HepG2 (cell line): ENCODE measurements at regions not wholly inside any gene's neighbourhood (a gene's known extent, or its start where the extent isn't known, plus 50 kb on each side); places are given as distances from the start of the nearest gene placed in this dataset.

Experiments
- ATAC-seq: fragments of 200-7000 bp; cut with Tn5 transposase; 3 replicates; pipeline ENCODE4 v1.9.1; 2020; ENCODE audit warnings: mild to moderate bottlenecking, moderate library complexity
- BruUV-seq: library from RNA; stranded (reverse); fragments of 400-500 nt; replicated peaks from 2 replicates; lab custom pipeline; 2021; lab: Mats Ljungman, UMichigan
- CTCF ChIA-PET: fragments of 300-600 bp; formaldehyde crosslinking; extraction: SDS; loops from one replicate; lab custom pipeline; 2021; ENCODE audit warnings: low total read pairs, inconsistent platforms, low intra/inter-chr PET ratio; lab: Yijun Ruan, JAX
- POLR2A ChIA-PET: fragments of 350-600 bp; sonication (Branson Sonifier 250); formaldehyde crosslinking; loops from one replicate; lab custom pipeline; 2020; ENCODE audit warnings: antibody characterized with exemption, inconsistent platforms; lab: Yijun Ruan, JAX
- DNase-seq: peaks from one replicate; pipeline ENCODE4 v3.0.0-alpha.2; 2015; ENCODE audit warnings: low spot score
- FAIRE-seq: peaks from 3 replicates; lab custom pipeline; 2011; peaks lifted over from hg19 to GRCh38; lab: Jason Lieb, UNC
- H2AFZ ChIP-seq: one replicate; pipeline ENCODE4 v1.6.1; 2011; ENCODE audit warnings: low read length, inconsistent platforms
- H3K27ac ChIP-seq: fragments of 300-600 bp; 3 replicates; pipeline ENCODE4 v1.8.0; 2011; ENCODE audit warnings: mixed run types, mild to moderate bottlenecking, mixed read lengths, low read length, inconsistent platforms; ENCODE audit not compliant: insufficient read depth; ENCODE audit errors: extremely low read length
- H3K27me3 ChIP-seq, 2 experiments: fragments of 200-600 bp in 1 of 2; 2 replicates in 1 of 2; 3 replicates in 1 of 2; pipeline versions ENCODE4 v1.6.0 to v1.8.0; 2011; ENCODE audit warnings: low read length in 2 of 2, mild to moderate bottlenecking in 2 of 2, moderate library complexity in 2 of 2, inconsistent platforms in 1 of 2; ENCODE audit not compliant: insufficient read depth in 2 of 2, control insufficient read depth in 1 of 2
- H3K36me3 ChIP-seq, 2 experiments: fragments of 200-600 bp in 1 of 2; replicated peaks in 1 of 2; 2 replicates in 1 of 2; 3 replicates in 1 of 2; pipeline versions ENCODE4 v1.5.1 to v1.8.0; 2011; ENCODE audit warnings: low read length in 2 of 2, inconsistent platforms in 1 of 2; ENCODE audit not compliant: insufficient read depth in 2 of 2, control insufficient read depth in 1 of 2
- H3K4me1 ChIP-seq: 2 replicates; pipeline ENCODE4 v1.5.1; 2012; ENCODE audit warnings: low read length, inconsistent platforms; ENCODE audit not compliant: insufficient read depth
- H3K4me2 ChIP-seq: 2 replicates; pipeline ENCODE4 v1.6.0; 2011; ENCODE audit warnings: low read depth, low read length, inconsistent platforms
- H3K4me3 ChIP-seq, 3 experiments: fragments of 200-600 bp in 1 of 3; sonication (generic), shearing (Covaris generic) in 1 of 3; replicated peaks in 1 of 3; 2 replicates each; pipeline ENCODE4 v1.5.1; 2011 to 2016; ENCODE audit warnings: low read length in 3 of 3, inconsistent platforms in 2 of 3, low read depth in 2 of 3, mild to moderate bottlenecking in 2 of 3, control low read depth in 1 of 3, mixed read lengths in 1 of 3; ENCODE audit not compliant: insufficient read depth in 1 of 3
- H3K79me2 ChIP-seq: one replicate; pipeline ENCODE4 v1.6.1; 2011; ENCODE audit warnings: low read length, inconsistent platforms; ENCODE audit not compliant: insufficient read depth
- H3K9ac ChIP-seq: 2 replicates; pipeline ENCODE4 v1.6.0; 2011; ENCODE audit warnings: mild to moderate bottlenecking, low read depth, low read length, inconsistent platforms; ENCODE audit not compliant: insufficient read depth
- H3K9me3 ChIP-seq: 2 replicates; pipeline ENCODE4 v1.5.1; 2012; ENCODE audit warnings: mild to moderate bottlenecking, low read length
- H4K20me1 ChIP-seq: 2 replicates; pipeline ENCODE4 v1.6.0; 2011; ENCODE audit warnings: inconsistent platforms, mild to moderate bottlenecking, low read length, moderate library complexity; ENCODE audit not compliant: insufficient read depth
- HOMEZ ChIP-seq: IDR thresholded peaks from 2 replicates; pipeline ENCODE4 v1.6.1; 2016; ENCODE audit warnings: low read depth
- JARID2 ChIP-seq: sonication (generic); formaldehyde crosslinking; IDR thresholded peaks from 2 replicates; pipeline ENCODE4 v1.8.1; 2023; ENCODE audit warnings: missing genetic modification reagents, inconsistent platforms; ENCODE audit not compliant: insufficient replicate concordance
- JUNB ChIP-seq: sonication (generic); formaldehyde crosslinking; IDR thresholded peaks from 2 replicates; pipeline ENCODE4 v1.8.0; 2022; ENCODE audit warnings: missing genetic modification reagents, mild to moderate bottlenecking, borderline replicate concordance
- MAFF ChIP-seq: IDR thresholded peaks from 2 replicates; pipeline ENCODE4 v1.6.1; 2011; ENCODE audit warnings: low read depth, low read length, improper control_type of control experiment
- MAFK ChIP-seq, 2 experiments: IDR thresholded peaks in 1 of 2; conservative IDR thresholded peaks in 1 of 2; 2 replicates each; pipeline ENCODE4 v1.6.1; 2011; ENCODE audit warnings: improper control_type of control experiment in 2 of 2, low read length in 2 of 2
- SRY ChIP-seq: sonication (generic); formaldehyde crosslinking; IDR thresholded peaks from 2 replicates; pipeline ENCODE4 v1.8.0; 2022; ENCODE audit warnings: mild to moderate bottlenecking, missing genetic modification reagents
- ZNF180 ChIP-seq: sonication (generic); formaldehyde crosslinking; IDR thresholded peaks from 2 replicates; pipeline ENCODE4 v1.4.0; 2020; ENCODE audit warnings: low read depth, missing genetic modification reagents, borderline replicate concordance
- ZNF367 ChIP-seq: sonication (generic); formaldehyde crosslinking; IDR thresholded peaks from 2 replicates; pipeline ENCODE4 v1.4.0; 2020; ENCODE audit warnings: missing genetic modification reagents, borderline replicate concordance
- ZNF614 ChIP-seq: IDR thresholded peaks from 2 replicates; pipeline ENCODE4 v1.6.1; 2018; ENCODE audit warnings: missing biosample characterization, missing genetic modification reagents, inconsistent platforms, borderline replicate concordance
- WGBS: methylation state at CpG from one replicate; pipeline ENCODE4 v1.1.6; 2017; ENCODE audit warnings: low lambda C conversion rate; 5-methylcytosine and 5-hydroxymethylcytosine counted together
- in situ Hi-C: cut with HindIII; loops from 2 replicates; pipeline ENCODE4 v1.10.0; 2017; ENCODE audit warnings: low pct_unique_long_range_greater_than_20kb; ENCODE audit not compliant: extremely low pct_ligation_motif_present
- intact Hi-C: fragments of 100-400 bp; cut with micrococcal nuclease; formaldehyde crosslinking; loops from one replicate; pipeline ENCODE4 v1.10.0; 2022; ENCODE audit not compliant: unreplicated experiment

DNA sequence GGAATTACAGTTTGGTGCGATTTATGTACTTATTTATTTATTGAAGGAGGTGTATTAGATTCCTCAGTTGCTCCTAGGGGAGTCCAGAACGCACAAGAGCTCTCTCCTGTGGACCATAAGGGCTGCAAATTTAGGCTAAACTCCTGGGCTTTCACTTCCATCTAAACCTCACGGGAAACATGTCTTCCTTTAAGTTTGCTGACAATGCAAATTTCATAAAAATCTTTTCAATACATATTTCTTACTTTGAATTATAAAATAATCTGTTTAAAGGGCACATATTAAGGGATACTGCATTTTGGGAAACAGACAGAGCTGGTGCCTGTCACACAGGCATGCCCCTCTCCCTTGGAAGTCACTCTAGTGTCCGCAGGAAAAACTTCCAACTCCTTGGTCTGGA, 438.0 kb upstream of the CPEB2 start:
- H3K36me3 ChIP-seq = no peaks in the 10 kb centered on the region
- POLR2A ChIA-PET = no interaction called here
- in situ Hi-C loops = no loop called here
- no peak for ATAC-seq
- H3K4me2 ChIP-seq = no peak overlapping the region
- no peak overlapping the region for H3K4me3 ChIP-seq
- no peak overlapping the region for H3K27ac ChIP-seq
- 7% methylated on average over 4 of the region's 4 CpGs for WGBS
- no peaks in the 10 kb centered on the region; a peak in 1 of 5 replicates for H3K27me3 ChIP-seq
- no peak for FAIRE-seq
- TF ChIP-seq ZNF180 (no peak), MAFF (peak; percentile 95), MAFK (conservative IDR thresholded peaks at IDR 0.05 in 1 of 2, IDR thresholded peaks at IDR 0.05 in 1 of 2; ENCODE audit: low read length in 2 of 2) (peak; percentile 89 to 97)
- TF ChIP-seq, all 625 proteins: peak for 2
- CTCF ChIA-PET = no interaction called here
- intact Hi-C loops = no loop called here
- Histone ChIP-seq H3K79me2 (no peaks in the 10 kb centered on the region), H4K20me1 (no peaks in the 10 kb centered on the region), H2AFZ (no peak overlapping the region), H3K9me3 (peaks cover 84% of the 10 kb centered on the region), H3K4me1 (no peaks in the 10 kb centered on the region), H3K9ac (no peak overlapping the region)
- no TSS peak for BruUV-seq
- no peak for DNase-seq

- Histone ChIP-seq H3K9me3 (peaks cover 92% of the 10 kb centered on the region), H3K9ac (no peak overlapping the region), H3K4me3 (no peak overlapping the region), H3K27me3 (no peaks in the 10 kb centered on the region; a peak in 1 of 5 replicates), H3K36me3 (no peaks in the 10 kb centered on the region), H3K4me2 (no peak overlapping the region), H3K79me2 (no peaks in the 10 kb centered on the region), H2AFZ (no peak overlapping the region), H4K20me1 (no peaks in the 10 kb centered on the region), H3K4me1 (no peaks in the 10 kb centered on the region), H3K27ac (no peak overlapping the region)
- DNase-seq = no peak
- POLR2A ChIA-PET = no interaction called here
- no peak for TF ChIP-seq JARID2
- no peak for TF ChIP-seq HOMEZ (CRISPR knock-in tag)
- no peak for TF ChIP-seq ZNF614
- no peak for TF ChIP-seq ZNF367 (CRISPR knock-in tag)
- no peak for TF ChIP-seq JUNB (CRISPR knock-in tag)
- no peak for TF ChIP-seq SRY (CRISPR knock-in tag)
- FAIRE-seq = no peak
- intact Hi-C loops = no loop called here
- no TSS peak for BruUV-seq
- in situ Hi-C loops = no loop called here
- CTCF ChIA-PET = no interaction called here
- ATAC-seq = no peak
Observed at GRCh38 chr4:14566518-14566917, 435.8 kb upstream of the CPEB2 start.
